Endodermal cell (in vitro differentiated cells): ENCODE measurements at regions not wholly inside any gene's neighbourhood (a gene's known extent, or its start where the extent isn't known, plus 50 kb on each side); places are given as distances from the start of the nearest gene placed in this dataset.

Experiments used
- DNase-seq: peaks from one replicate; pipeline ENCODE4 v3.0.0-alpha.2; 2017
- H3K27ac ChIP-seq: 2 replicates; pipeline ENCODE4 v1.5.1; 2013; ENCODE audit warnings: mild to moderate bottlenecking, low read depth, low read length, moderate library complexity
- H3K27me3 ChIP-seq: 2 replicates; pipeline ENCODE4 v1.6.1; 2013; ENCODE audit warnings: mild to moderate bottlenecking, low read length, moderate library complexity; ENCODE audit not compliant: insufficient read depth, control insufficient read depth, poor library complexity, severe bottlenecking
- H3K36me3 ChIP-seq: 2 replicates; pipeline ENCODE4 v1.7.0; 2013; ENCODE audit warnings: mild to moderate bottlenecking, low read length, moderate library complexity; ENCODE audit not compliant: control insufficient read depth, insufficient read depth
- H3K4me1 ChIP-seq: one replicate; pipeline ENCODE4 v1.7.0; 2013; ENCODE audit warnings: low read length; ENCODE audit not compliant: control insufficient read depth, insufficient read depth
- H3K4me3 ChIP-seq: 2 replicates; pipeline ENCODE4 v1.5.1; 2013; ENCODE audit warnings: mild to moderate bottlenecking, low read length, moderate library complexity
- H3K9ac ChIP-seq: 2 replicates; pipeline ENCODE4 v1.6.1; 2013; ENCODE audit warnings: mild to moderate bottlenecking, low read length, moderate library complexity; ENCODE audit not compliant: poor library complexity, severe bottlenecking; ENCODE audit errors: extremely low read depth
- H3K9me3 ChIP-seq: 2 replicates; pipeline ENCODE4 v1.6.1; 2013; ENCODE audit warnings: mild to moderate bottlenecking, low read length, moderate library complexity; ENCODE audit not compliant: control insufficient read depth
- H3K27ac Mint-ChIP-seq: 2 replicates; pipeline ENCODE4 v1.8.0; 2020; ENCODE audit warnings: mixed read lengths
- H3K27me3 Mint-ChIP-seq: 2 replicates; pipeline ENCODE4 v1.8.0; 2021; ENCODE audit warnings: mild to moderate bottlenecking, mixed read lengths; ENCODE audit not compliant: insufficient read depth
- H3K36me3 Mint-ChIP-seq: 2 replicates; pipeline ENCODE4 v1.8.0; 2020; ENCODE audit warnings: low read depth, mixed read lengths
- H3K4me1 Mint-ChIP-seq: 2 replicates; pipeline ENCODE4 v1.8.0; 2020; ENCODE audit warnings: mixed read lengths
- H3K4me3 Mint-ChIP-seq: 2 replicates; pipeline ENCODE4 v1.8.0; 2020; ENCODE audit warnings: mild to moderate bottlenecking, moderate library complexity, mixed read lengths
- H3K9me3 Mint-ChIP-seq: 2 replicates; pipeline ENCODE4 v1.8.0; 2020; ENCODE audit warnings: mild to moderate bottlenecking, mixed read lengths
- CTCF ChIP-seq: fragments of 200-600 bp; sonication (generic); conservative IDR thresholded peaks from 2 replicates; pipeline ENCODE4 v1.5.0; 2021; ENCODE audit warnings: antibody characterized with exemption, mild to moderate bottlenecking
- WGBS, 2 experiments: methylation state at CpG; one replicate each; pipeline versions ENCODE4 v1.1.5 to v1.1.7; 2013; ENCODE audit warnings: missing lambda C conversion rate in 2 of 2, mixed read lengths in 1 of 2; ENCODE audit not compliant: insufficient coverage in 1 of 2, insufficient read length in 1 of 2; 5-methylcytosine and 5-hydroxymethylcytosine counted together

DNA sequence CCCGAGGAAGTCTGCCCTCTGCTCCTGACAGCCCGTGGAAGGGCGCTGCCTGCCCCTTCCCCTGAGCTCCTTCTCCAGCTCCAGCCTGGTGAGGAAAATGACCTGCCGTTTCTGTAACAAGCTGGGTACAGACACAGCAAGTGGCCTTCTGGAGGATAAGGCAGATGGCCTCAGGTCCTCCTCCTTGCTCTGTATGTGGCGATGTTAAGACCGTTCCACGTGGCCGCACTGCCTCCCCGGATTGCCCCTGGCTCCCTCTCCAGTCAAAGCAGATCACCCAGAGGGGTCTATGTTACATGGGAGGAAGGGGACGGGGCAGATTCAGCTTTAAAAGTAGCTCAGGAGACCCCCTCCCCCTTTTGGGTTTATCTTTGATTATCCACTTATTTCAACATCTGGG is 80.3 kb upstream of the GATB start:
- no peak for DNase-seq
- no peaks in the 10 kb centered on the region for H3K4me1 Mint-ChIP-seq

DNA sequence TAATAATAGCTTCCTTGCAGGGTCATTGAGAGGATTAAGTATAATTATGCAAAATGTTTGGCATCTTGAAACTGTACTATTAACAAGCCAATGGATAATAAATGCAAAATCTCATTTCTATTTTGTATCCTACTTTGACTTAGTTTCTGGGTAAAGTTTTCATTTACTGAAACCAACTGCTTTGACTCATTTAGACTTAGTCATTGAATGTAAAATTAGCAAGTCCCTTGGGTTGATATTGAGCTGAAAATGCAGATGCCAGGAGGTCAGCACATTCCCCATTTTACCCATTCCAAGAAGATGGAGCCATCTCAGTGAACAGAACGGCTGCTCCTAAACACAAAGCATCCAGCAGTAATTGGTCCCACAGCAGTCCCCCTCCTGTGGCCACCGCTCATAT is 74.7 kb upstream of the GATB start:
- Mint-ChIP-seq H3K4me3 (no peak overlapping the region), H3K27ac (no peak overlapping the region), H3K9me3 (peaks cover 10% of the 10 kb centered on the region), H3K4me1 (no peaks in the 10 kb centered on the region), H3K36me3 (no peaks in the 10 kb centered on the region), H3K27me3 (no peaks in the 10 kb centered on the region)
- Histone ChIP-seq H3K4me3 (no peak overlapping the region), H3K36me3 (no peaks in the 10 kb centered on the region), H3K27me3 (no peaks in the 10 kb centered on the region), H3K9me3 (no peaks in the 10 kb centered on the region), H3K4me1 (no peaks in the 10 kb centered on the region), H3K27ac (no peak overlapping the region), H3K9ac (no peak overlapping the region)
- no peak for TF ChIP-seq CTCF
- no peak for DNase-seq
- WGBS, 2 experiments, result 85 to 100% methylated on average over 1 to 2 of the region's 2 CpGs

More for the DNA sequence above, 80.3 kb upstream of the GATB start:
- H3K9me3 Mint-ChIP-seq, result peaks cover 15% of the 10 kb centered on the region
- TF ChIP-seq CTCF, result no peak
- H3K9me3 ChIP-seq, result no peaks in the 10 kb centered on the region
- H3K9ac ChIP-seq, result no peak overlapping the region
- H3K4me1 ChIP-seq, result no peaks in the 10 kb centered on the region
- H3K4me3 ChIP-seq, result no peak overlapping the region
- H3K27me3 Mint-ChIP-seq, result no peaks in the 10 kb centered on the region
- no peaks in the 10 kb centered on the region for H3K36me3 Mint-ChIP-seq
- no peak overlapping the region for H3K27ac Mint-ChIP-seq
- no peak overlapping the region for H3K27ac ChIP-seq
- WGBS, 2 experiments, result 82 to 83% methylated on average over 8 to 9 of the region's 10 CpGs
- no peak overlapping the region for H3K4me3 Mint-ChIP-seq
- H3K36me3 ChIP-seq, result no peaks in the 10 kb centered on the region
- H3K27me3 ChIP-seq, result no peaks in the 10 kb centered on the region

GRCh38 chr4:151833174-151833573 is 72.4 kb upstream of the GATB start:
- Mint-ChIP-seq H3K4me3 (no peak overlapping the region), H3K4me1 (no peaks in the 10 kb centered on the region)

More at GRCh38 chr4:151833174-151833573, 72.4 kb upstream of the GATB start:
- Histone ChIP-seq H3K9ac (no peak overlapping the region), H3K27me3 (no peaks in the 10 kb centered on the region), H3K4me3 (no peak overlapping the region), H3K27ac (no peak overlapping the region), H3K36me3 (no peaks in the 10 kb centered on the region), H3K9me3 (no peaks in the 10 kb centered on the region), H3K4me1 (no peaks in the 10 kb centered on the region)
- H3K36me3 Mint-ChIP-seq, result no peaks in the 10 kb centered on the region
- DNase-seq, result no peak
- no peak for TF ChIP-seq CTCF
- no peak overlapping the region for H3K27ac Mint-ChIP-seq
- H3K27me3 Mint-ChIP-seq, result no peaks in the 10 kb centered on the region
- peaks cover 7% of the 10 kb centered on the region for H3K9me3 Mint-ChIP-seq
